ENCODE measurements at regions not wholly inside any gene's neighbourhood (a gene's known extent, or its start where the extent isn't known, plus 50 kb on each side); places are given as distances from the start of the nearest gene placed in this dataset.

DNA sequence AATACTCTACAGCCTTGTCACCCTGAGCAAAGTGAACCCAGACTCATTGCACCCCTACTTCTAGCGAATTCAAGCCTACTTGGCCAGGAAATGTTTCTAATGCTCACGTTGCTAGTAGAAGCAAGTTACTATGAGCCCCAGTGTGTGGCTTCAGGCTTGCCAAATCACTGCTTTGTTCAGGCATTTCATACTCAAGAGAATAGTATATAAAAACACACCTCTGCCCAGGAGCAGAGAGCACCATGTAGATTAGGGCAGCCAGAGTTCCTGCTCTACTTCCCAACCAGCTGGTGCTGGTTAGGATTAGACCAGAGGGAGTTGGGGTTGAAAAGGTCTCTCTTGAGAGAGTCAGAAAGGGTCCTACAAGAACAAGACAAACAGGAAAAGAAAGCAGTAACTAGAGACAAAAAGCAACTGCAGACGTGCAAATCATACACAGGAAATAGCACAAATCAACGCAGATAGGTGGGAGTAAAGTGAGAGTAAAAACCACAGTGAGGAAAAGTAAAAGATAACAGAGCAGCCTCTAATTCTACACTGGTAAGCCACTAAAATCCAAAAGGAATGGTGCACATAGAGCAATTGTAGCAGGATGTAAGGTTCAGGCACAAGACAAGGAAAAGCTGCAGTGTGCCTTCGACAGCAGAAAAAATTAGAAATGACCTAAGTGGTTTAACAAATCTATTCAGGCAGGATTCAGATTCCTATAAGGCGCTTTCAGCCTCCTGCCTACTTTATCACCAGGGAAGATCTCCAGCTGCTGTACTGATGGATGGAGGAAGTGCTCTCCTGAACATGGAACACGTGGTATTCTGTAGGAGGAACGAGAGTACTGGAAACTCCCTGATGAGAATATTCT, 49.6 kb upstream of the KIF2A start:
- TF ChIP-seq, protein P1, sequence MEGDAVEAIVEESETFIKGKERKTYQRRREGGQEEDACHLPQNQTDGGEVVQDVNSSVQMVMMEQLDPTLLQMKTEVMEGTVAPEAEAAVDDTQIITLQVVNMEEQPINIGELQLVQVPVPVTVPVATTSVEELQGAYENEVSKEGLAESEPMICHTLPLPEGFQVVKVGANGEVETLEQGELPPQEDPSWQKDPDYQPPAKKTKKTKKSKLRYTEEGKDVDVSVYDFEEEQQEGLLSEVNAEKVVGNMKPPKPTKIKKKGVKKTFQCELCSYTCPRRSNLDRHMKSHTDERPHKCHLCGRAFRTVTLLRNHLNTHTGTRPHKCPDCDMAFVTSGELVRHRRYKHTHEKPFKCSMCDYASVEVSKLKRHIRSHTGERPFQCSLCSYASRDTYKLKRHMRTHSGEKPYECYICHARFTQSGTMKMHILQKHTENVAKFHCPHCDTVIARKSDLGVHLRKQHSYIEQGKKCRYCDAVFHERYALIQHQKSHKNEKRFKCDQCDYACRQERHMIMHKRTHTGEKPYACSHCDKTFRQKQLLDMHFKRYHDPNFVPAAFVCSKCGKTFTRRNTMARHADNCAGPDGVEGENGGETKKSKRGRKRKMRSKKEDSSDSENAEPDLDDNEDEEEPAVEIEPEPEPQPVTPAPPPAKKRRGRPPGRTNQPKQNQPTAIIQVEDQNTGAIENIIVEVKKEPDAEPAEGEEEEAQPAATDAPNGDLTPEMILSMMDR (conservative IDR thresholded peaks at IDR 0.05) = no peak
- H3K9ac ChIP-seq (ENCODE audit: extremely low read depth, low read length, poor library complexity, severe bottlenecking) = no peak overlapping the region
- no peaks in the 10 kb centered on the region for H3K9me3 ChIP-seq (ENCODE audit: control insufficient read depth, low read length)
- no peak for DNase-seq
- H3K27ac ChIP-seq (ENCODE audit: low read depth, low read length) = no peak overlapping the region
- no peaks in the 10 kb centered on the region for H3K36me3 ChIP-seq (ENCODE audit: control insufficient read depth, insufficient read depth, low read length)
- Mint-ChIP-seq H3K4me3 (no peak overlapping the region), H3K4me1 (peaks cover 5% of the 10 kb centered on the region), H3K27ac (no peak overlapping the region), H3K9me3 (no peaks in the 10 kb centered on the region), H3K27me3 (ENCODE audit: insufficient read depth) (peaks cover 2% of the 10 kb centered on the region), H3K36me3 (ENCODE audit: low read depth) (no peaks in the 10 kb centered on the region)
- no peak overlapping the region for H3K4me3 ChIP-seq (ENCODE audit: low read length)
- H3K27me3 ChIP-seq (ENCODE audit: control insufficient read depth, insufficient read depth, low read length, poor library complexity, severe bottlenecking) = no peaks in the 10 kb centered on the region
- 76 to 92% methylated on average over 6 to 7 of the region's 8 CpGs for WGBS, 2 experiments (ENCODE audit: insufficient coverage in 1 of 2, insufficient read length in 1 of 2)
- H3K4me1 ChIP-seq (ENCODE audit: control insufficient read depth, insufficient read depth, low read length) = no peaks in the 10 kb centered on the region
